ENCODE measurements at regions not wholly inside any gene's neighbourhood (a gene's known extent, or its start where the extent isn't known, plus 50 kb on each side); places are given as distances from the start of the nearest gene placed in this dataset.

GRCh38 chr6:48809245-48809644 lies 653.8 kb downstream of the MMUT start:
- TF ChIP-seq CTCF (IDR thresholded peaks at IDR 0.05; ENCODE audit: insufficient read depth, low read length, poor library complexity, severe bottlenecking) (no peak), EZH2phosphoT487 (conservative IDR thresholded peaks at IDR 0.05; ENCODE audit: low read length) (no peak)
